Stimulated activated CD4-positive, alpha-beta T cell treated with anti-CD3 and anti-CD28 coated beads, Interleukin-12 subunit alpha, Interleukin-12 subunit beta, amount 100 ng/mL, for 4 hours (primary cell): ENCODE measurements at regions not wholly inside any gene's neighbourhood (a gene's known extent, or its start where the extent isn't known, plus 50 kb on each side); places are given as distances from the start of the nearest gene placed in this dataset.

Experiments used
- DNase-seq: peaks from one replicate; pipeline ENCODE4 v3.0.0-alpha.2; 2020

GRCh38 chr20:4597215-4597614, 89.0 kb upstream of the PRNP start:
- DNase-seq = no peak

DNA sequence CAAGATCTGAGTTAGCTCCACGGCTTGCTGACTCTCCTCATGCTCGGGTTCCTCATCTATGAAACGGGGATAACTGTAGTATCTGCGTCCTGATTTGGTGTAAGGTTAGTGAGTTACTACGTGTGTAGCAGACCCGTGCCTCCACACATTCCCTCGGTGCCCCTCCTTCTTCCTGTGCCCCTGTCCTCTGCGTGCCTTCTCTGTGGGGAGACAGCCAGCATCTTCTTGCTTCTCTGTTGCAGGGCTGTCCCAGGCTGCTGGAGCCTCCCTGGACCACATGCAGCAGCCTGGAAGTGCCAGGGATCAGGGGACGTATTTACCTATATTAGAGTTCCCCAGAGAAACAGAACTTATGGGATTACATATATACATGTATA, 93.1 kb upstream of the PRNP start:
- no peak for DNase-seq

GRCh38 chr20:4592316-4593148, 93.7 kb upstream of the PRNP start:
- DNase-seq = peak; percentile 59

- DNase-seq = no peak
Observed at GRCh38 chr20:4591975-4592315, 94.3 kb upstream of the PRNP start.

DNA sequence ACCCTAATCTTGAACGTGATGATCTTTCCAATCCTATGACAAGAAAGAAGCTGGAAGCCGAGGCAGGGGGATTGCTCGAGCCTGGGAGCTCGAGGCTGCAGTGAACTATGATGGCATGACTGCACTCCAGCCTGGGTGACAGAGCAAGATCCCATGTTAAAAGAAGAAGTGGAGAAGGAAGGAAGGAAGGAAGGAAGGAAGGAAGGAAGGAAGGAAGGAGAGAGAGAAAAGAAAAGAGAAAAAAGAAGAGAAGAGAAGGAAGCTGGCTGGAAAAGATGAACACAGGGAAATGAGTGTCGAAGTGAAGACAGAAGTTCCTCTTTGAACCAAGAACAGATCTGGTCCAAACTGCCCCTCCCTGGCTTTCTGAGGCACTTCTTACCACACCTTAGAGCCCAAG, 100.5 kb upstream of the PRNP start:
- DNase-seq = no peak

- no peak for DNase-seq
Observed at GRCh38 chr20:4585104-4585753, 101.0 kb upstream of the PRNP start.

DNA sequence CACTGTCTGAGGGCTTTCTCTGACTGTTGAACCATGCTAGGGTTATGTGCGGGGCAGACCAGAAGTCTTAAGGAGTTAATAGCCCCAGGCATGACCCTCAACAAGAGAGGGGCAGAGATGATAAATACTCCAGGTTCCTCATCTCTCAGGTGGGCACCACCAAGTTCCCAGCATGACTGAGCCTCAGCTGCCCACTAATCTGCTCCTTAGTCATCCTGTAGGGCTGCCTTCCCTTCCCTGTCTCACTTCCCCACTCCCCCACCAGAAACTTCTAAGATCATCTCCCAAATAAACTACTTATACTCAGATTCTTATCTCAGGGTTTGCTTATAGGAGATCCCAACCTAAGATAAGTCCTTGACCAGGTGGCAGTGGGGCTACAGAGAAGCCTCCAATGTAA, 101.7 kb upstream of the PRNP start:
- no peak for DNase-seq

GRCh38 chr20:4581838-4582237, 104.4 kb upstream of the PRNP start:
- DNase-seq = no peak

DNA sequence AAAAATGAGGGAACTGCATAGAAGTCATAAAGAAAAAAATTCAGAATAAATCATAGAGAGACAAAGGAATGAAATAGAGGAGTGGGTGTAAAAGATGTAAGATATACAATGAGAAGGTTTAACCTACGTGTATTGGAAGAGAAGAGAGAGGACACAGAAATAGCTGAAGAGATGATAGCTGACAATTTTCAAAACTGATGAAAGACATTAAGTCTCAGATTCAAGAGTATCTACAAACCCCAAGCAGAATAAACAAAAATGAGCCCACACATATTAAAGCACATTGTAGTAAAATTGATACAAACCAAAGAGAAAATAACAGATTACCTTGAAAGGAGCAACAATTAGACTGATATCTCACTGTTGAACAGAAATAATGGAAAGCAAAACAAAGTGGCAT, 107.9 kb upstream of the PRNP start:
- DNase-seq = no peak

DNA sequence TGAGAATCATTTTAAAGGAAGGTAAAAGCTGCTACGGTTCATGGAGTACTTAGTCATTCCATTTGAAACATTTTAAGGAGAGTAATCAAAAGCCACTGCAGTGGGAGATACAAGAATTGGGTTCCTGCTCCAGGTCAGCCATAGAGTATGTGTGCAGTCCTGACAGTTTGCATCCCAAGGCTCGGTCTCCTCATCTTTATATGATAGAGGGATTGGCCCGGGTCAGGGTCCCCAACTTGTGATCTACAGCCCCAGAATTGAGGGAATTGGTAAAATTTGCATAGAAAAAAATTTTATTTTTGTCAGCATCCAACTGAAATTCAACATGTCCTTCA, 111.9 kb upstream of the PRNP start:
- no peak for DNase-seq

DNA sequence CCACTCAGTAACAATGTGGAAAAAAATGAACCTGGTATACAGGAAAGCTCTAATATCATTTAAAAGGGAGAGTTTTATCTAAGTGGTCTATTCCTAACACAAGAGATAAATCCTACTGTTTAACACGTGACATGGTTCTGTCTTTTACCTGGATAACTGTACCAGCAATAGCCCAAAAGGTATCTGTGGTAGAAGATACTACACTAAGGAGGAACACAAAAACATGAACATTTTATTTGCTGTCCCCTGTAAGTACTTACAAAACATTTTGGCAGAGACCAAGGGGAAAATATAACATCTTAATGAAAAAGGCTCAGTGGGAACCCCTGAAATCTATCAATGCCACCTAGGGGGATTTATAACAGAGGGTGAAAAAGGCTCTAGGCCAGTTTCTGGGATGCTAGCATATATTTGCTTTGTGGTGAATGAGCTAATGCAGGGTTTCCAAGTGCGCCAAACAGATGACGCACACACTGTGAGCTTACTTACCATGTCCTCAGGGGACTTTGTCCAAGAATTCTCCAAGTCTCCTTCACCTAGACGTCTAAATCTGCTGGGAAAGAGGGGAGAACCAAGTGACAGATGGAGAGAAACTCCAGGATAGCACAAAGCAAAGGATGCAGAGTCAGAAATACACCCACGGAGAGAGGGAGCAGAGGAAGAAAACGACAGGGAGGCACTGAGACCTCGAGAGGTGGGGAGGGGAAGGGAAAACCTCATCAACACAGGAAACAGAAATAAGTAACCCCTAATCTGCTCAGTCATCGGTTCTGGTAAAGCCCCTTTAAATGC, 112.5 kb upstream of the PRNP start:
- DNase-seq = no peak

- DNase-seq = no peak
Observed at GRCh38 chr20:4571759-4572531, 114.3 kb upstream of the PRNP start.

DNA sequence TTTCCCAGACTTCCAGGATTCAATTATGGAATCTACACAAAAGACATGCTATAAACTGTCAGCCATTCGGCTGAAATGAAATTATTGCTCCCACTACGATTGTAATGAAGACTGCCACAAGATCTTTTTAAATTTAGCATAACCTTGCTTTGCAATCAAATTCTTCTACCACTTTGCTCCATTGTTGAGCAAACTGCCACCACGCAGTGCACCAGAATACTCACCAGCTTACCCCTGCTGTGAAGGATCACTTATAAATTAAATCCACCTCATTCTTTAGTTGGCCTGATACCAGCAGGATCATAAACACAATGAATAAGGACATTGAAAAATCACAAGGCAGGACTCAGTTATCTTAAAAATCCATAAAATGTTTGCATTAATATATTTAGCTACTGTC, 116.4 kb upstream of the PRNP start:
- no peak for DNase-seq

DNA sequence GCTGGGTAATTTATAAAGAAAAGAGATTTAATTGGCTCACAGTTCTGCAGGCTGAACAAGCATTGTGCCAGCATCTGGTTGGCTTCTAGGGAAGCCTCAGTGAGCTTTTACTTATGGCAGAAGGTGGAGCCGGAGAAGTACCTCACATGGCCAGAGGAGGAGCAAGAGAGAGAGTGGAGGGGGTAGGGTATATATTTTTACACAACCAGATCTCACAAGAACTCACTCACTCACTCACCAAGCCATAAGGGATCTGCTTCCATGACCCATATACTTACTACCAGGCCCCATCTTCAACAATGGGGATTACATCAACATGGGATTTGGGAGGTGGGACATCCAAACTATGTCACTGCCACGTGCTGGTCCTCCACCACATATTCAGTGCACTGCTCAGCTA, 117.2 kb upstream of the PRNP start:
- DNase-seq = no peak

- no peak for DNase-seq
Observed at GRCh38 chr20:4568361-4568959, 117.8 kb upstream of the PRNP start.

- no peak for DNase-seq
Observed at GRCh38 chr20:4567170-4567569, 119.1 kb upstream of the PRNP start.

DNA sequence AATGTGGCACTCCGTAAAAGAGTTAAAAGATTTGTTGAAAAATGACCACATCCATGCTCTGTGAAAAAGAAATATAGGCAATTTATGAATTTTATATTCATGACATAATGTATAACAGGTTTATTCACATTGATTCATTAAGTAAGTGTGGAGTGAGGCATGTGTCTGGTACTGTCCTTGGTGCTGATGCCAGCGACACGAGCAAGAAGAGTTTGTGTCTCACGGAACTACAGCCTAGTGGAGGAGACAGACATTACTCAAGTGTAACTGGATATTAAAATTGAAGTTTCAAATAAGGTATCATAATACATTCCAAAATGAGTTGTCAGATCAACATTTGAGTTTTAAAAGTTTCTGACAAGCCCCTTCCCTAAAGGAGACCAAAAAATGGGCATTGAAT, 122.7 kb upstream of the PRNP start:
- no peak for DNase-seq

DNA sequence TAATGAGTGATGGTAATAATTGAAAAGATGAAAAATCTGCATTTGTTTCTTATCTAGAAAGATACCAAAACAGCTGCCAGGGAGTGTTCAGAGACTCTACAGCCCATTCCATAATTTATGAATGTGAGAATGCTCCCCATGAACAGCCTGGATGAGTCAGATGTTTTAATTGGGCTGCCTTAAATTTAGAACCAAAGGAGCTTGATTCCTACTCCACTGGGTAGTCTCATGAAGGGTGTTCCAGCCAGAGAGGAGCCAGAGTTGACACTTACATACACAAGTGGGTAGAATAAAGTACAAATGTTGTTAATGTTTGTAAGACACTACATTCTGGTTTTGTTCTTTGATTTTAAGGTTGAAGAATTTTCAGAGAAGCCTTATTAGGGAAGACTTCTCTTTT, 123.2 kb upstream of the PRNP start:
- no peak for DNase-seq

DNA sequence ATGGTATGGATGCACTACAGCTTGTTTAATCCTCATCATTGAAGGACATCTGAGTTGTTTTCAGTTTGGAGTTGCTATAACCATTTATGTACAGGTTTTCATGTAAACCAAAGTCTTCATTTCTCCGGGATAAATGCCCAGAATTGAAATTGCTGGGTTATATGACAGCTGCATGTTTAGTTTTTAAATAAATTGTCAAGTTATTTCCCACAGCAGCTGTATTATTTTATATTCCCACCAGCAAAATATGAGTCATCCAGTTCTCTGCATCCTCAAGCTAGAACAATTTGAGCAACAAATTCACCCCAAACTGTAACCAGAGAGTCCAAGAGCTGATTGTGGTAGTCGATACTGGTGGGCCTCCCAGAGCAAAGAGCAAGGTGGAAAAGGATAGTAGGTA, 125.6 kb upstream of the PRNP start:
- DNase-seq = no peak

DNA sequence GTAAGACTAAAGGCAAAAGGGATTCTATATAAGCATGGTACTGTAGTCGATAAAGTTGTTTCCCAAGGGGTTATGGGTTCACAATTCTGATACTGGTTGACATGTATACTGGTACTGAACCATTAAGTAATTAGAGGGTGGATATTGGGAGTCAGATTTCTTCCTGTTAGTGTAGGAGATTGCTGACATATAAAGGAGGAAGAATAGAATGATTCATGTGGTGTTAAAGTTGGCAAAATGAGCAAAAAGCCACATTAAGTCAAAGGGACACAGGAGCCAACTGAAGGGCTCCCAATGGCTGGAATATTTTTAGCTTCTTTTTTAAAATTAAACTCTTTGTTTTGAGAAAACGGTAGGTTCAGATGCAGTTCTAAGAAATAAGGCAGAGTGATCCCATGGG, 126.3 kb upstream of the PRNP start:
- no peak for DNase-seq

GRCh38 chr20:4559106-4559505, 127.2 kb upstream of the PRNP start:
- DNase-seq = no peak

DNA sequence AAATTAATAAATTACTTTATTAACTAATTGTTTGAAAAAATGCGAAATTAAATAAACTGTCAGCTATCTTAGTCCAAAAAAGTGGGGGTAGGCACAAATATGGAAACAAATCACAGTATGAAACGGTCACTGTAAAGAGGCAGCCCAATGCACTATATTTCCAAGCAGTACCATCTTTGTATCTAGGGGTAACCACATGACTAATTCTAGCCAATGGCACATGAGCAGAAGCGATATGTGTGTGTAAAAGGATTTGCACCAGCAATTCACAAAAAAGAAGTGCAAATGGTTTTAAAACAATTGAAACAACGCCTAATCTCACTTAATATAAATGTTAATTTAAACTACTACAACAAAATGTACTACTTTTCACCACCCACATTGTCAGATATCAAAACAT, 129.5 kb upstream of the PRNP start:
- no peak for DNase-seq
